Neural progenitor cell (in vitro differentiated cells): ENCODE measurements at regions not wholly inside any gene's neighbourhood (a gene's known extent, or its start where the extent isn't known, plus 50 kb on each side); places are given as distances from the start of the nearest gene placed in this dataset.

Source experiments
- DNase-seq: peaks from one replicate; pipeline ENCODE4 v3.0.0-alpha.2; 2016; ENCODE audit warnings: low spot score
- H2AFZ ChIP-seq: fragments of 200-600 bp; sonication (generic); replicated peaks from 2 replicates; pipeline ENCODE4 v1.6.1; 2016; ENCODE audit warnings: antibody characterized with exemption
- H3F3A ChIP-seq: fragments of 200-600 bp; sonication (generic); 2 replicates; pipeline ENCODE4 v1.6.1; 2016; ENCODE audit warnings: antibody characterized with exemption, low read depth
- H3K27ac ChIP-seq: fragments of 200-600 bp; sonication (generic); 2 replicates; pipeline ENCODE4 v1.5.1; 2016; ENCODE audit warnings: mild to moderate bottlenecking
- H3K27me3 ChIP-seq: fragments of 200-600 bp; sonication (generic); 2 replicates; pipeline ENCODE4 v1.6.1; 2016; ENCODE audit warnings: mild to moderate bottlenecking, moderate library complexity
- H3K36me3 ChIP-seq: fragments of 200-600 bp; sonication (generic); 2 replicates; pipeline ENCODE4 v1.5.1; 2016
- H3K4me1 ChIP-seq: fragments of 200-600 bp; sonication (generic); 2 replicates; pipeline ENCODE4 v1.6.1; 2016; ENCODE audit warnings: mixed run types
- H3K4me2 ChIP-seq: fragments of 200-600 bp; sonication (generic); 2 replicates; pipeline ENCODE4 v1.6.1; 2016
- H3K4me3 ChIP-seq: fragments of 200-600 bp; sonication (generic); 2 replicates; pipeline ENCODE4 v1.5.1; 2016
- H3K79me2 ChIP-seq: fragments of 200-600 bp; sonication (generic); 2 replicates; pipeline ENCODE4 v1.6.1; 2016; ENCODE audit warnings: low read depth
- H3K9ac ChIP-seq: fragments of 200-600 bp; sonication (generic); 2 replicates; pipeline ENCODE4 v1.6.1; 2016
- H3K9me3 ChIP-seq: fragments of 200-600 bp; sonication (generic); 2 replicates; pipeline ENCODE4 v1.5.1; 2016; ENCODE audit warnings: low read depth
- H4K20me1 ChIP-seq: fragments of 200-600 bp; sonication (generic); 2 replicates; pipeline ENCODE4 v1.6.1; 2016; ENCODE audit warnings: low read depth
- H3K27ac Mint-ChIP-seq: 3 replicates; pipeline ENCODE4 v1.8.0; 2021; ENCODE audit warnings: mixed read lengths
- H3K27me3 Mint-ChIP-seq: 2 replicates; pipeline ENCODE4 v1.8.0; 2022; ENCODE audit warnings: low read depth, mild to moderate bottlenecking, inconsistent platforms, moderate library complexity, mixed read lengths; ENCODE audit not compliant: insufficient read depth
- H3K36me3 Mint-ChIP-seq: 3 replicates; pipeline ENCODE4 v1.8.0; 2021; ENCODE audit warnings: mixed read lengths
- H3K4me1 Mint-ChIP-seq: 3 replicates; pipeline ENCODE4 v1.8.0; 2021; ENCODE audit warnings: mixed read lengths
- H3K4me3 Mint-ChIP-seq: 3 replicates; pipeline ENCODE4 v1.8.0; 2021; ENCODE audit warnings: mild to moderate bottlenecking, moderate library complexity, mixed read lengths
- H3K9me3 Mint-ChIP-seq: 3 replicates; pipeline ENCODE4 v1.8.0; 2020; ENCODE audit warnings: mixed read lengths
- CTCF ChIP-seq: fragments of 200-600 bp; sonication (generic); IDR thresholded peaks from 2 replicates; pipeline ENCODE4 v1.5.1; 2017; ENCODE audit warnings: antibody characterized with exemption, mild to moderate bottlenecking
- EZH2 ChIP-seq: fragments of 200-600 bp; sonication (generic); IDR thresholded peaks from 2 replicates; pipeline ENCODE4 v1.6.1; 2017; ENCODE audit warnings: antibody characterized with exemption, mild to moderate bottlenecking, moderate library complexity
- EZH2phosphoT487 ChIP-seq: fragments of 200-600 bp; sonication (generic); IDR thresholded peaks from 2 replicates; pipeline ENCODE4 v1.6.1; 2017; ENCODE audit warnings: antibody characterized with exemption

- H3K36me3 Mint-ChIP-seq = no peaks in the 10 kb centered on the region
- peak overlapping the region; percentile 12 for H3K4me2 ChIP-seq
- H3K4me3 Mint-ChIP-seq = no peak overlapping the region
- H3K79me2 ChIP-seq = no peaks in the 10 kb centered on the region
- H3K27me3 Mint-ChIP-seq = peaks cover 2% of the 10 kb centered on the region
- no peaks in the 10 kb centered on the region for H3K4me1 Mint-ChIP-seq
- peak overlapping the region; percentile 95 for H2AFZ ChIP-seq
- no peaks in the 10 kb centered on the region for H3K36me3 ChIP-seq
- H3K27me3 ChIP-seq = no peaks in the 10 kb centered on the region
- no peak overlapping the region for H3K4me3 ChIP-seq
- no peaks in the 10 kb centered on the region for H3K9me3 Mint-ChIP-seq
- H3K27ac Mint-ChIP-seq = no peak overlapping the region
- DNase-seq = no peak
- peaks cover 4% of the 10 kb centered on the region for H3K4me1 ChIP-seq
- TF ChIP-seq EZH2phosphoT487 = no peak
- H3F3A ChIP-seq = no peaks in the 10 kb centered on the region
- no peaks in the 10 kb centered on the region for H3K9me3 ChIP-seq
- H3K27ac ChIP-seq = no peak overlapping the region
- H4K20me1 ChIP-seq = no peaks in the 10 kb centered on the region
- H3K9ac ChIP-seq = no peak overlapping the region
Measured at GRCh38 chr16:64132759-64133361, 989.0 kb downstream of the CDH11 start.

- Histone ChIP-seq H3K4me2 (no peak overlapping the region), H3K9ac (no peak overlapping the region), H3F3A (no peaks in the 10 kb centered on the region), H3K27ac (no peak overlapping the region), H3K27me3 (no peaks in the 10 kb centered on the region), H4K20me1 (no peaks in the 10 kb centered on the region), H3K4me1 (peaks cover 4% of the 10 kb centered on the region), H3K36me3 (no peaks in the 10 kb centered on the region), H3K9me3 (no peaks in the 10 kb centered on the region), H2AFZ (no peak overlapping the region), H3K79me2 (no peaks in the 10 kb centered on the region), H3K4me3 (no peak overlapping the region)
- no peaks in the 10 kb centered on the region for H3K9me3 Mint-ChIP-seq
- peaks cover 2% of the 10 kb centered on the region for H3K27me3 Mint-ChIP-seq
- H3K36me3 Mint-ChIP-seq = no peaks in the 10 kb centered on the region
- no peak for DNase-seq
- no peak for TF ChIP-seq EZH2
- no peak for TF ChIP-seq EZH2phosphoT487
- TF ChIP-seq CTCF = no peak
- no peak overlapping the region for H3K27ac Mint-ChIP-seq
- H3K4me1 Mint-ChIP-seq = no peaks in the 10 kb centered on the region
- H3K4me3 Mint-ChIP-seq = no peak overlapping the region
Measured at GRCh38 chr16:64132190-64132589, 989.7 kb downstream of the CDH11 start.

- Mint-ChIP-seq H3K4me3 (no peak overlapping the region), H3K27me3 (peaks cover 2% of the 10 kb centered on the region), H3K27ac (no peak overlapping the region), H3K9me3 (no peaks in the 10 kb centered on the region), H3K4me1 (no peaks in the 10 kb centered on the region), H3K36me3 (no peaks in the 10 kb centered on the region)
- no peak overlapping the region for H3K4me2 ChIP-seq
- peak overlapping the region; percentile 69 for H2AFZ ChIP-seq
- no peaks in the 10 kb centered on the region for H3K36me3 ChIP-seq
- DNase-seq = no peak
- no peak overlapping the region for H3K9ac ChIP-seq
- TF ChIP-seq CTCF (no peak), EZH2phosphoT487 (no peak), EZH2 (no peak)
- H4K20me1 ChIP-seq = no peaks in the 10 kb centered on the region
- H3F3A ChIP-seq = no peaks in the 10 kb centered on the region
- no peaks in the 10 kb centered on the region for H3K27me3 ChIP-seq
- peaks cover 4% of the 10 kb centered on the region for H3K4me1 ChIP-seq
- H3K79me2 ChIP-seq = no peaks in the 10 kb centered on the region
- H3K27ac ChIP-seq = no peak overlapping the region
- H3K9me3 ChIP-seq = no peaks in the 10 kb centered on the region
- H3K4me3 ChIP-seq = no peak overlapping the region
Measured at GRCh38 chr16:64131423-64131822, 990.4 kb downstream of the CDH11 start.

GRCh38 chr16:64130140-64130539 lies 991.7 kb downstream of the CDH11 start:
- no peak overlapping the region for H3K9ac ChIP-seq
- no peaks in the 10 kb centered on the region for H3K36me3 ChIP-seq
- Mint-ChIP-seq H3K27ac (no peak overlapping the region), H3K9me3 (no peaks in the 10 kb centered on the region), H3K4me3 (no peak overlapping the region), H3K4me1 (no peaks in the 10 kb centered on the region), H3K27me3 (no peaks in the 10 kb centered on the region), H3K36me3 (no peaks in the 10 kb centered on the region)
- DNase-seq = no peak
- H3K4me3 ChIP-seq = no peak overlapping the region
- H3K27me3 ChIP-seq = no peaks in the 10 kb centered on the region
- H3K9me3 ChIP-seq = no peaks in the 10 kb centered on the region
- TF ChIP-seq EZH2phosphoT487 (no peak), CTCF (no peak), EZH2 (no peak)
- no peaks in the 10 kb centered on the region for H3K79me2 ChIP-seq
- no peak overlapping the region for H3K27ac ChIP-seq
- H3K4me2 ChIP-seq = no peak overlapping the region
- H3F3A ChIP-seq = no peaks in the 10 kb centered on the region
- H3K4me1 ChIP-seq = peaks cover 4% of the 10 kb centered on the region
- no peaks in the 10 kb centered on the region for H4K20me1 ChIP-seq
- H2AFZ ChIP-seq = no peak overlapping the region
